HCT116 (cell line): ENCODE measurements at regions not wholly inside any gene's neighbourhood (a gene's known extent, or its start where the extent isn't known, plus 50 kb on each side); places are given as distances from the start of the nearest gene placed in this dataset.

ENCODE experiments used
- ATAC-seq: fragments of 200-7000 bp; cut with Tn5 transposase; 2 replicates; pipeline ENCODE4 v1.9.1; 2020; ENCODE audit warnings: mild to moderate bottlenecking, moderate library complexity
- BruUV-seq: library from RNA; stranded (reverse); fragments of 400-500 nt; replicated peaks from 2 replicates; lab custom pipeline; 2021; lab: Mats Ljungman, UMichigan
- CTCF ChIA-PET: fragments of 300-600 bp; sonication (Branson Sonifier 250); formaldehyde crosslinking; loops from one replicate; lab custom pipeline; 2021; ENCODE audit warnings: antibody characterized with exemption; lab: Charles Lee
- POLR2A ChIA-PET: fragments of 300-600, 350-600 bp; sonication (Branson Sonifier 250); formaldehyde crosslinking; loops from one replicate; lab custom pipeline; 2021; ENCODE audit warnings: antibody characterized with exemption; lab: Charles Lee
- RAD21 ChIA-PET, 2 experiments: fragments of 300-600 bp; sonication (Branson Sonifier 250); formaldehyde crosslinking; loops; one replicate each; lab custom pipeline; 2023; ENCODE audit warnings: low total read pairs in 2 of 2; ENCODE audit not compliant: uncharacterized antibody in 2 of 2, unreplicated experiment in 2 of 2, low non-redundant PET in 1 of 2; lab: Charles Lee
- DNase-seq: peaks from one replicate; pipeline ENCODE4 v3.0.0-alpha.2; 2010; ENCODE audit warnings: low read depth, low spot score
- H2AFZ ChIP-seq: fragments of 200-600 bp; shearing (Covaris generic), sonication (generic); 2 replicates; pipeline ENCODE4 v1.6.1; 2017; ENCODE audit warnings: low read depth, mixed run types, mixed read lengths, antibody characterized with exemption, low read length; ENCODE audit not compliant: poor library complexity, severe bottlenecking
- H3K27ac ChIP-seq: 2 replicates; pipeline ENCODE4 v1.5.1; 2012; ENCODE audit warnings: low read depth, low read length
- H3K27me3 ChIP-seq: fragments of 200-600 bp; sonication (generic); 2 replicates; pipeline ENCODE4 v1.6.1; 2016; ENCODE audit warnings: mixed run types, low read length, mixed read lengths; ENCODE audit not compliant: insufficient read depth
- H3K36me3 ChIP-seq, 2 experiments: fragments of 200-500 bp in 1 of 2; fragments of 200-600 bp in 1 of 2; sonication (Bioruptor generic) in 1 of 2; sonication (generic) in 1 of 2; 2 replicates each; pipeline versions ENCODE4 v1.5.1 to v1.6.1; 2014 to 2016; ENCODE audit warnings: low read length in 2 of 2, inconsistent platforms in 1 of 2, mixed read lengths in 1 of 2, mixed run types in 1 of 2; ENCODE audit not compliant: insufficient read depth in 2 of 2, control insufficient read depth in 1 of 2
- H3K4me1 ChIP-seq, 2 experiments: fragments of 200-600 bp in 1 of 2; sonication (generic) in 1 of 2; 2 replicates each; pipeline versions ENCODE4 v1.5.1 to v1.6.1; 2012 to 2017; ENCODE audit warnings: low read length in 2 of 2, inconsistent platforms in 1 of 2, mild to moderate bottlenecking in 1 of 2, mixed read lengths in 1 of 2, mixed run types in 1 of 2, moderate library complexity in 1 of 2; ENCODE audit not compliant: insufficient read depth in 2 of 2, control insufficient read depth in 1 of 2
- H3K4me2 ChIP-seq: fragments of 200-600 bp; sonication (generic); 2 replicates; pipeline ENCODE4 v1.6.1; 2017; ENCODE audit warnings: mixed run types, low read length, mixed read lengths
- H3K4me3 ChIP-seq, 2 experiments: fragments of 200-600 bp in 1 of 2; sonication (generic) in 1 of 2; replicated peaks in 1 of 2; 2 replicates each; pipeline ENCODE4 v1.5.1; 2011 to 2016; ENCODE audit warnings: low read length in 2 of 2, control low read depth in 1 of 2, low read depth in 1 of 2, mild to moderate bottlenecking in 1 of 2, mixed read lengths in 1 of 2, mixed run types in 1 of 2
- H3K79me2 ChIP-seq: fragments of 200-600 bp; sonication (generic); 2 replicates; pipeline ENCODE4 v1.6.1; 2017; ENCODE audit warnings: mild to moderate bottlenecking, mixed run types, low read length, moderate library complexity, mixed read lengths; ENCODE audit not compliant: insufficient read depth
- H3K9ac ChIP-seq: fragments of 200-600 bp; sonication (generic); 2 replicates; pipeline ENCODE4 v1.6.1; 2016; ENCODE audit warnings: low read length, mixed read lengths
- H3K9me2 ChIP-seq: fragments of 200-600 bp; sonication (generic), shearing (Covaris generic); 2 replicates; pipeline ENCODE4 v1.6.1; 2017; ENCODE audit warnings: mixed run types, mild to moderate bottlenecking, moderate library complexity; ENCODE audit not compliant: insufficient read depth
- H3K9me3 ChIP-seq, 2 experiments: fragments of 200-500 bp in 1 of 2; fragments of 200-600 bp in 1 of 2; sonication (Bioruptor generic) in 1 of 2; sonication (generic) in 1 of 2; 2 replicates each; pipeline ENCODE4 v1.6.1; 2014 to 2017; ENCODE audit warnings: low read length in 2 of 2, mixed read lengths in 2 of 2, inconsistent platforms in 1 of 2, low read depth in 1 of 2, mild to moderate bottlenecking in 1 of 2, mixed run types in 1 of 2, moderate library complexity in 1 of 2; ENCODE audit not compliant: control insufficient read depth in 1 of 2, insufficient read depth in 1 of 2
- H4K20me1 ChIP-seq: fragments of 200-600 bp; sonication (generic), shearing (Covaris generic); 2 replicates; pipeline ENCODE4 v1.6.1; 2017; ENCODE audit warnings: mixed run types, mild to moderate bottlenecking, moderate library complexity; ENCODE audit not compliant: insufficient read depth
- CBX3 ChIP-seq: IDR thresholded peaks from 2 replicates; pipeline ENCODE4 v1.6.1; 2012; ENCODE audit warnings: low read depth
- CEBPB ChIP-seq: IDR thresholded peaks from 2 replicates; pipeline ENCODE4 v1.6.1; 2012; ENCODE audit warnings: low read depth
- EGR1 ChIP-seq: IDR thresholded peaks from 2 replicates; pipeline ENCODE4 v1.6.1; 2012; ENCODE audit warnings: low read depth
- ELF1 ChIP-seq: IDR thresholded peaks from 2 replicates; pipeline ENCODE4 v1.6.1; 2012; ENCODE audit warnings: low read depth, borderline replicate concordance
- EZH2 ChIP-seq: fragments of 200-600 bp; sonication (generic); IDR thresholded peaks from 2 replicates; pipeline ENCODE4 v1.6.1; 2017; ENCODE audit warnings: antibody characterized with exemption, mixed run types
- EZH2phosphoT487 ChIP-seq: fragments of 200-600 bp; IDR thresholded peaks from 2 replicates; pipeline ENCODE4 v1.6.1; 2018; ENCODE audit warnings: antibody characterized with exemption, borderline replicate concordance
- MAX ChIP-seq: IDR thresholded peaks from 2 replicates; pipeline ENCODE4 v1.6.1; 2012
- POLR2A ChIP-seq: IDR thresholded peaks from 2 replicates; pipeline ENCODE4 v1.7.0; 2011; ENCODE audit warnings: borderline replicate concordance; ENCODE audit not compliant: insufficient read depth, insufficient read length; ENCODE audit errors: extremely low read depth
- POLR2AphosphoS5 ChIP-seq: IDR thresholded peaks from 2 replicates; pipeline ENCODE4 v1.6.1; 2011; ENCODE audit warnings: mild to moderate bottlenecking, low read depth, low read length, moderate library complexity
- SIN3A ChIP-seq: IDR thresholded peaks from 2 replicates; pipeline ENCODE4 v1.6.1; 2012; ENCODE audit warnings: low read depth
- SP1 ChIP-seq: IDR thresholded peaks from 2 replicates; pipeline ENCODE4 v1.6.1; 2012; ENCODE audit warnings: low read depth
- TCF7L2 ChIP-seq: IDR thresholded peaks from 2 replicates; pipeline ENCODE4 v1.7.0; 2011; ENCODE audit warnings: borderline replicate concordance, inconsistent platforms; ENCODE audit not compliant: insufficient read depth, insufficient read length; ENCODE audit errors: extremely low read depth
- YY1 ChIP-seq: IDR thresholded peaks from 2 replicates; pipeline ENCODE4 v1.6.1; 2011; ENCODE audit warnings: low read length, low read depth, moderate library complexity, mild to moderate bottlenecking; ENCODE audit not compliant: insufficient replicate concordance; ENCODE audit errors: extremely low read depth
- ZBTB33 ChIP-seq: IDR thresholded peaks from 2 replicates; pipeline ENCODE4 v1.6.1; 2011; ENCODE audit warnings: mild to moderate bottlenecking, low read length, moderate library complexity; ENCODE audit not compliant: insufficient replicate concordance; ENCODE audit errors: extremely low read depth
- ZFX ChIP-seq: fragments of 450-650 bp; IDR thresholded peaks from 2 replicates; pipeline ENCODE4 v1.6.1; 2017
- intact Hi-C: fragments of 100-400 bp; cut with micrococcal nuclease; formaldehyde crosslinking; loops from 2 replicates; pipeline ENCODE4 v1.10.0; 2022
- TF ChIP-seq, protein P1 (sequence below), 3 experiments: fragments of 200-600 bp in 1 of 3; sonication (generic) in 1 of 3; IDR thresholded peaks in 2 of 3; conservative IDR thresholded peaks in 1 of 3; 2 replicates each; pipeline ENCODE4 v1.5.1; 2012 to 2017; ENCODE audit warnings: low read depth in 2 of 3, low read length in 2 of 3, antibody characterized with exemption in 1 of 3, borderline replicate concordance in 1 of 3, control low read depth in 1 of 3, mild to moderate bottlenecking in 1 of 3, mixed read lengths in 1 of 3, mixed run types in 1 of 3, moderate library complexity in 1 of 3; ENCODE audit not compliant: insufficient read depth in 1 of 3

DNA sequence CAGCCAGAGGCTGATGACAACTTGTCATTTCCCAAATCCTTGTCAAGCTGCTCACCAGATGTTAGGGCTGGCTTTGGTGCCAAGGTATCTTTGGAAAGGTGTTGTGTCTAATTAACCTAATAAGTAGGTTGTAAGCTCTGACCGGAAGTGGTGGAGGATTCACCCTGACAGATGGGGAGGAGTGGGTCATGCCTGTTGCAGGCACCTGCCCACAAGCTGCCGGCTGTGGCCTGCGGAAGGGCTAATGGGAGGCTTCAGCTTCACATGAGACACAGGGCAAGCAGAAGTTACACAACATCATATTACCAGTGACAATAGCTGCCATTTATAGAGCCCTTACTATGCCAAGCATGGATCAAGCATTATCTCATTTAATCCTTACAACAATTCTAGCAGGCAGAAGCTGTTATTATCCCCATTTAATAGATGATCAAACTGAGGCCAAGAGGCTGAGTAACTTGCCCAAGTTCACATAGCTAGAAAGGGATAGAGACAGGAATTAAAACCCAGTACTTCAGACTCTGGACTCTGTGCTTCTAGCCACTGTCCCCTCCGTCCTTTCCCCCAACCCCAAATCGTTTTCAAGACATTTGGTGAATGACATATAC is 63.1 kb upstream of the DUSP5 start (continued):
- TF ChIP-seq ZBTB33, result no peak
- TF ChIP-seq CEBPB, result no peak
- TF ChIP-seq MAX, result no peak
- no peak for TF ChIP-seq SP1
- TF ChIP-seq EZH2, result no peak

DNA sequence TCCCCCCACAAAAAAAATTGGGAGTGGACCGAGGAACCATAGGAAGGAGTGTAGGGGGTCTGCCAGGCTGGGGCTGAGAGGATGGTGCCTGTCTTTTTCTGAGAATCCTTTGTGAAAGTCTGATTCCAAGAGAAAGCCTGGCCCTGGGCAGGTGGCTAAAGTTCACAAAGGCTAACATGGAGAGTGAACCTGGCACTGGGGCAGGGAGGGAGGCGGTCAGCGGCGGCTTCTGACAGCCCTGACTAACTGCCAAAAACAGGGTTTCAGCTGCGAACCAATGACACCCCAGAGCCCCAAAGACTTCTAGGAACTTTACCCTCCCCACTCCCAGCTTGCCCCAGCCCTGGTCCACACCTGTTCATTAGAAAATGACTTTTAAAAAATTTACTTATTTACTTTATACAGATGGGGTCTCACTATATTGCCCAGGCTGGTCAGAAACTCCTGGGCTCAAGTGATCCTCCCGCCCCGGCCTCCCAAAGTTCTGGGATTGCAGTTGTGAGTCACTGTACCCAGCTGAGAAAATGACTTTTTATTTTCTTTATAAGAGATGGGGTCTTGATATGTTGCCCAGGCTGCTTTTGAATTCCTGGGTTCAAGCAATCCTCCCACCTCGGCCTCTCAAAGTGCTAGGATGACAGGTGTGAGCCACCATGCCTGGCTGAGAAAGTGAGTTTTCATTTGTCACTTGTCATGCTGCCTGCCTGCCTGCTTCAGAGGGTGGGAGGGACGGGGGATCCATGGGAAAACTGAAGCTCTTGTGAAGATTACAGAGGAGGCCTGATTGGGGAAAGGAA is 61.0 kb upstream of the DUSP5 start:
- H3K4me1 ChIP-seq, result peaks cover 9 to 24% of the 10 kb centered on the region in 2 experiments; a peak in 3 of 4 replicates
- POLR2A ChIA-PET, result interaction anchor here (2.2 kb wide), 1 partner anchor 19 kb away, joined by 4 read pairs; no protein-coding TSS in a partner anchor
- no peak overlapping the region for H2AFZ ChIP-seq
- RAD21 ChIA-PET, result no interaction called here
- no peak for DNase-seq
- CTCF ChIA-PET, result no interaction called here
- no TSS peak for BruUV-seq
- intact Hi-C loops, result no loop called here
- no peaks in the 10 kb centered on the region for H3K79me2 ChIP-seq
- H3K4me3 ChIP-seq, result no peak overlapping the region
- H3K27ac ChIP-seq, result no peak overlapping the region
- H3K27me3 ChIP-seq, result no peaks in the 10 kb centered on the region
- peaks cover 4% of the 10 kb centered on the region; the same call in 1 of the 2 replicates for H3K9me2 ChIP-seq
- ATAC-seq, result no peak
- no peaks in the 10 kb centered on the region for H3K36me3 ChIP-seq
- no peak for TF ChIP-seq SIN3A
- TF ChIP-seq YY1, result no peak
- TF ChIP-seq EZH2phosphoT487, result no peak
- no peak for TF ChIP-seq ELF1
- no peak for TF ChIP-seq CBX3
- TF ChIP-seq EGR1, result no peak
- TF ChIP-seq, protein P1, sequence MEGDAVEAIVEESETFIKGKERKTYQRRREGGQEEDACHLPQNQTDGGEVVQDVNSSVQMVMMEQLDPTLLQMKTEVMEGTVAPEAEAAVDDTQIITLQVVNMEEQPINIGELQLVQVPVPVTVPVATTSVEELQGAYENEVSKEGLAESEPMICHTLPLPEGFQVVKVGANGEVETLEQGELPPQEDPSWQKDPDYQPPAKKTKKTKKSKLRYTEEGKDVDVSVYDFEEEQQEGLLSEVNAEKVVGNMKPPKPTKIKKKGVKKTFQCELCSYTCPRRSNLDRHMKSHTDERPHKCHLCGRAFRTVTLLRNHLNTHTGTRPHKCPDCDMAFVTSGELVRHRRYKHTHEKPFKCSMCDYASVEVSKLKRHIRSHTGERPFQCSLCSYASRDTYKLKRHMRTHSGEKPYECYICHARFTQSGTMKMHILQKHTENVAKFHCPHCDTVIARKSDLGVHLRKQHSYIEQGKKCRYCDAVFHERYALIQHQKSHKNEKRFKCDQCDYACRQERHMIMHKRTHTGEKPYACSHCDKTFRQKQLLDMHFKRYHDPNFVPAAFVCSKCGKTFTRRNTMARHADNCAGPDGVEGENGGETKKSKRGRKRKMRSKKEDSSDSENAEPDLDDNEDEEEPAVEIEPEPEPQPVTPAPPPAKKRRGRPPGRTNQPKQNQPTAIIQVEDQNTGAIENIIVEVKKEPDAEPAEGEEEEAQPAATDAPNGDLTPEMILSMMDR (IDR thresholded peaks at IDR 0.05 in 2 of 3, conservative IDR thresholded peaks at IDR 0.05 in 1 of 3; ENCODE audit: borderline replicate concordance in 1 of 3, insufficient read depth in 1 of 3, low read depth in 2 of 3, low read length in 2 of 3), result no peak
- no peak for TF ChIP-seq EZH2
- no peak for TF ChIP-seq TCF7L2
- TF ChIP-seq CEBPB, result no peak
- no peak for TF ChIP-seq POLR2AphosphoS5
- TF ChIP-seq ZFX, result no peak
- TF ChIP-seq POLR2A, result no peak
- H3K9ac ChIP-seq, result no peak overlapping the region
- no peak overlapping the region for H3K4me2 ChIP-seq
- peaks cover 0 to 5% of the 10 kb centered on the region in 2 experiments; a peak in 1 of 4 replicates for H3K9me3 ChIP-seq
- H4K20me1 ChIP-seq, result no peaks in the 10 kb centered on the region
